WTC11 (cell line): ENCODE measurements at regions not wholly inside any gene's neighbourhood (a gene's known extent, or its start where the extent isn't known, plus 50 kb on each side); places are given as distances from the start of the nearest gene placed in this dataset.

Experiments
- ATAC-seq: fragments of 200-7000 bp; cut with Tn5 transposase; 2 replicates; pipeline ENCODE4 v1.10.0; 2021; ENCODE audit warnings: mild to moderate bottlenecking, moderate library complexity
- CTCF ChIA-PET: fragments of 300-600 bp; sonication (Branson Sonifier 250); formaldehyde crosslinking; loops from one replicate; lab custom pipeline; 2021; ENCODE audit warnings: antibody characterized with exemption; lab: Charles Lee
- POLR2A ChIA-PET: fragments of 350-600 bp; sonication (Branson Sonifier 250); formaldehyde crosslinking; loops from one replicate; lab custom pipeline; 2021; ENCODE audit warnings: antibody characterized with exemption; lab: Charles Lee
- DNase-seq: peaks from one replicate; pipeline ENCODE4 v3.0.0; 2021; ENCODE audit warnings: low spot score
- H3K27ac Mint-ChIP-seq: 2 replicates; pipeline ENCODE4 v1.8.0; 2021; ENCODE audit warnings: mixed read lengths
- H3K27me3 Mint-ChIP-seq: 2 replicates; pipeline ENCODE4 v1.8.0; 2021; ENCODE audit warnings: low read depth, mild to moderate bottlenecking, moderate library complexity, mixed read lengths
- H3K36me3 Mint-ChIP-seq: 2 replicates; pipeline ENCODE4 v1.8.0; 2021; ENCODE audit warnings: mixed read lengths
- H3K4me1 Mint-ChIP-seq: 2 replicates; pipeline ENCODE4 v1.8.0; 2022; ENCODE audit warnings: mixed read lengths
- H3K4me3 Mint-ChIP-seq: 2 replicates; pipeline ENCODE4 v1.8.0; 2021; ENCODE audit warnings: mild to moderate bottlenecking, moderate library complexity, mixed read lengths
- H3K9me3 Mint-ChIP-seq: 2 replicates; pipeline ENCODE4 v1.8.0; 2021; ENCODE audit warnings: mixed read lengths
- CREM ChIP-seq: sonication (generic); formaldehyde crosslinking; IDR thresholded peaks from 2 replicates; pipeline ENCODE4 v1.8.1; 2022; ENCODE audit warnings: mild to moderate bottlenecking, missing genetic modification reagents, moderate library complexity
- ELF4 ChIP-seq: sonication (generic); formaldehyde crosslinking; IDR thresholded peaks from 2 replicates; pipeline ENCODE4 v1.8.1; 2022; ENCODE audit warnings: low read depth, mild to moderate bottlenecking, moderate library complexity, missing genetic modification reagents
- FOXK1 ChIP-seq: sonication (generic); formaldehyde crosslinking; IDR thresholded peaks from 2 replicates; pipeline ENCODE4 v1.8.0; 2022; ENCODE audit warnings: mild to moderate bottlenecking, moderate library complexity, missing genetic modification reagents
- HMGA2 ChIP-seq: fragments of 250-450 bp; sonication (Bioruptor Pico); IDR thresholded peaks from 2 replicates; pipeline ENCODE4 v1.4.0; 2021; ENCODE audit warnings: mild to moderate bottlenecking, moderate library complexity
- JAZF1 ChIP-seq: fragments of 250-450 bp; sonication (Bioruptor Pico); IDR thresholded peaks from 2 replicates; pipeline ENCODE4 v1.9.0; 2021; ENCODE audit warnings: moderate library complexity, mild to moderate bottlenecking, inconsistent platforms
- MXD4 ChIP-seq: fragments of 250-450 bp; sonication (Bioruptor Pico); IDR thresholded peaks from 2 replicates; pipeline ENCODE4 v1.8.0; 2021; ENCODE audit warnings: mild to moderate bottlenecking, moderate library complexity, borderline replicate concordance
- NFATC4 ChIP-seq: fragments of 250-450 bp; sonication (Bioruptor Pico); IDR thresholded peaks from 2 replicates; pipeline ENCODE4 v1.9.0; 2021; ENCODE audit warnings: mild to moderate bottlenecking
- PRRX2 ChIP-seq: fragments of 250-450 bp; sonication (Bioruptor Pico); IDR thresholded peaks from 2 replicates; pipeline ENCODE4 v1.8.0; 2021; ENCODE audit warnings: mild to moderate bottlenecking
- RELA ChIP-seq: sonication (generic); formaldehyde crosslinking; IDR thresholded peaks from 2 replicates; pipeline ENCODE4 v1.8.1; 2022; ENCODE audit warnings: missing genetic modification reagents, mild to moderate bottlenecking, borderline replicate concordance
- SMAD4 ChIP-seq: sonication (generic); formaldehyde crosslinking; IDR thresholded peaks from 2 replicates; pipeline ENCODE4 v1.8.0; 2022; ENCODE audit warnings: mild to moderate bottlenecking, missing genetic modification reagents
- SP1 ChIP-seq: sonication (generic); formaldehyde crosslinking; conservative IDR thresholded peaks from 2 replicates; pipeline ENCODE4 v1.8.1; 2022; ENCODE audit warnings: missing genetic modification reagents
- TCF7 ChIP-seq: sonication (generic); formaldehyde crosslinking; IDR thresholded peaks from 2 replicates; pipeline ENCODE4 v1.8.0; 2022; ENCODE audit warnings: mild to moderate bottlenecking, low read depth, missing genetic modification reagents, moderate library complexity
- ZNF232 ChIP-seq: sonication (generic); formaldehyde crosslinking; IDR thresholded peaks from 2 replicates; pipeline ENCODE4 v1.8.0; 2022; ENCODE audit warnings: mild to moderate bottlenecking, missing genetic modification reagents
- ZNF263 ChIP-seq: sonication (generic); formaldehyde crosslinking; IDR thresholded peaks from 2 replicates; pipeline ENCODE4 v1.8.1; 2022; ENCODE audit warnings: low read depth, mild to moderate bottlenecking, moderate library complexity, missing genetic modification reagents
- TF ChIP-seq, protein P1 (sequence below): sonication (generic); formaldehyde crosslinking; IDR thresholded peaks from 2 replicates; pipeline ENCODE4 v1.8.1; 2023; ENCODE audit warnings: mild to moderate bottlenecking, missing genetic modification reagents, moderate library complexity
- TF ChIP-seq, protein P2 (sequence below): sonication (generic); formaldehyde crosslinking; conservative IDR thresholded peaks from 2 replicates; pipeline ENCODE4 v1.8.1; 2022; ENCODE audit warnings: mild to moderate bottlenecking, missing genetic modification reagents
- TF ChIP-seq, protein P3 (sequence below): sonication (generic); formaldehyde crosslinking; IDR thresholded peaks from 2 replicates; pipeline ENCODE4 v1.8.0; 2023; ENCODE audit warnings: missing genetic modification reagents
- TF ChIP-seq, protein P4 (sequence below): sonication (generic); formaldehyde crosslinking; IDR thresholded peaks from 2 replicates; pipeline ENCODE4 v1.8.0; 2022; ENCODE audit warnings: mild to moderate bottlenecking, missing genetic modification reagents
- TF ChIP-seq, protein P5 (sequence below): sonication (generic); formaldehyde crosslinking; IDR thresholded peaks from 2 replicates; pipeline ENCODE4 v1.8.0; 2022; ENCODE audit warnings: mild to moderate bottlenecking, missing genetic modification reagents
- TF ChIP-seq, protein P6 (sequence below): sonication (generic); formaldehyde crosslinking; IDR thresholded peaks from 2 replicates; pipeline ENCODE4 v1.8.1; 2023; ENCODE audit warnings: mild to moderate bottlenecking, missing genetic modification reagents
- TF ChIP-seq, protein P7 (sequence below): fragments of 250-450 bp; sonication (Bioruptor Pico); IDR thresholded peaks from 2 replicates; pipeline ENCODE4 v1.9.0; 2021; ENCODE audit warnings: moderate library complexity, mild to moderate bottlenecking, inconsistent platforms, borderline replicate concordance
- TF ChIP-seq, protein P8 (sequence below): fragments of 200-600 bp; IDR thresholded peaks from 2 replicates; pipeline ENCODE4 v1.8.0; 2022; ENCODE audit warnings: antibody characterized with exemption
- TF ChIP-seq, protein P9 (sequence below): sonication (generic); formaldehyde crosslinking; IDR thresholded peaks from 2 replicates; pipeline ENCODE4 v1.8.1; 2022; ENCODE audit warnings: mild to moderate bottlenecking, missing genetic modification reagents, moderate library complexity, borderline replicate concordance
- TF ChIP-seq, protein P10 (sequence below): sonication (generic); formaldehyde crosslinking; IDR thresholded peaks from 2 replicates; pipeline ENCODE4 v1.8.1; 2022; ENCODE audit warnings: low read depth, missing genetic modification reagents, borderline replicate concordance

DNA sequence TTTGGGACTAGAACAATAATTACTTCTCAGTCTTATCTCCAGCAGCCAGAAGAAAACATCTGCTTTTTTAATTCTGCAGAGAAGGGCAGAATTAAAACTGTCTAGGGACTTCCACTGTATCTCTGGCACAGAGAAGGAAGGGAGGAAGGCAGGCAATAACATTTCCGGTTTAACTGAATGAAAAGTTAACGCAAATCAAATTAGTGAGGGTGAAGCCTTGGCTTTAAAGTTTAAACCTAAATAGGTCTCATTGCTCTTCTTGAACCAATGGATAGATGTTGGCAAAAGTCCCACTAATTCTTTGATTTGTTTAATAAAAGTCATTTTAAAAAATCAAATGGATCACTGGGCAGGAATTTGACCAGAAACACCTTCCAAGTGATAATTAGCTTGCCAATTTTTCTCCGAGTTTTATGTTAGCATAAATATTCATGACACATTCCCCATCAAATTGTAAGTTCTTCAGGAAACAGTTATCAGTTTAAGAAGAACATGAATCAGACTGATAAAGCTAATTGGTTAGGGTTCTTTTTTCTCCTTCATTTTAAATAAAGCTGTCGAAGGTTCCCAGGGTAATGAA lies 181.9 kb downstream of the SLC15A5 start:
- Mint-ChIP-seq H3K36me3 (peaks cover 16% of the 10 kb centered on the region), H3K27ac (no peak overlapping the region), H3K4me1 (no peaks in the 10 kb centered on the region)
- no peak for ATAC-seq
- CTCF ChIA-PET: interaction anchor here (1.5 kb wide), 1 partner anchor 26 kb away, joined by 3 read pairs; no protein-coding TSS in a partner anchor
- TF ChIP-seq JAZF1 (CRISPR knock-in tag): no peak
- TF ChIP-seq NFATC4 (CRISPR knock-in tag): no peak
- no peak for TF ChIP-seq SMAD4 (CRISPR knock-in tag)
- TF ChIP-seq RELA: no peak
- TF ChIP-seq ZNF263 (CRISPR knock-in tag): no peak
- TF ChIP-seq, protein P1, sequence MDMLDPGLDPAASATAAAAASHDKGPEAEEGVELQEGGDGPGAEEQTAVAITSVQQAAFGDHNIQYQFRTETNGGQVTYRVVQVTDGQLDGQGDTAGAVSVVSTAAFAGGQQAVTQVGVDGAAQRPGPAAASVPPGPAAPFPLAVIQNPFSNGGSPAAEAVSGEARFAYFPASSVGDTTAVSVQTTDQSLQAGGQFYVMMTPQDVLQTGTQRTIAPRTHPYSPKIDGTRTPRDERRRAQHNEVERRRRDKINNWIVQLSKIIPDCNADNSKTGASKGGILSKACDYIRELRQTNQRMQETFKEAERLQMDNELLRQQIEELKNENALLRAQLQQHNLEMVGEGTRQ (CRISPR knock-in tag): no peak
- TF ChIP-seq, protein P2, sequence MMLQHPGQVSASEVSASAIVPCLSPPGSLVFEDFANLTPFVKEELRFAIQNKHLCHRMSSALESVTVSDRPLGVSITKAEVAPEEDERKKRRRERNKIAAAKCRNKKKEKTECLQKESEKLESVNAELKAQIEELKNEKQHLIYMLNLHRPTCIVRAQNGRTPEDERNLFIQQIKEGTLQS (CRISPR knock-in tag): no peak
- TF ChIP-seq HMGA2 (CRISPR knock-in tag): no peak
- TF ChIP-seq ELF4: no peak
- TF ChIP-seq, protein P3, sequence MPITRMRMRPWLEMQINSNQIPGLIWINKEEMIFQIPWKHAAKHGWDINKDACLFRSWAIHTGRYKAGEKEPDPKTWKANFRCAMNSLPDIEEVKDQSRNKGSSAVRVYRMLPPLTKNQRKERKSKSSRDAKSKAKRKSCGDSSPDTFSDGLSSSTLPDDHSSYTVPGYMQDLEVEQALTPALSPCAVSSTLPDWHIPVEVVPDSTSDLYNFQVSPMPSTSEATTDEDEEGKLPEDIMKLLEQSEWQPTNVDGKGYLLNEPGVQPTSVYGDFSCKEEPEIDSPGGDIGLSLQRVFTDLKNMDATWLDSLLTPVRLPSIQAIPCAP: no peak
- TF ChIP-seq, protein P4, sequence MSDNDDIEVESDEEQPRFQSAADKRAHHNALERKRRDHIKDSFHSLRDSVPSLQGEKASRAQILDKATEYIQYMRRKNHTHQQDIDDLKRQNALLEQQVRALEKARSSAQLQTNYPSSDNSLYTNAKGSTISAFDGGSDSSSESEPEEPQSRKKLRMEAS: no peak
- TF ChIP-seq, protein P5, sequence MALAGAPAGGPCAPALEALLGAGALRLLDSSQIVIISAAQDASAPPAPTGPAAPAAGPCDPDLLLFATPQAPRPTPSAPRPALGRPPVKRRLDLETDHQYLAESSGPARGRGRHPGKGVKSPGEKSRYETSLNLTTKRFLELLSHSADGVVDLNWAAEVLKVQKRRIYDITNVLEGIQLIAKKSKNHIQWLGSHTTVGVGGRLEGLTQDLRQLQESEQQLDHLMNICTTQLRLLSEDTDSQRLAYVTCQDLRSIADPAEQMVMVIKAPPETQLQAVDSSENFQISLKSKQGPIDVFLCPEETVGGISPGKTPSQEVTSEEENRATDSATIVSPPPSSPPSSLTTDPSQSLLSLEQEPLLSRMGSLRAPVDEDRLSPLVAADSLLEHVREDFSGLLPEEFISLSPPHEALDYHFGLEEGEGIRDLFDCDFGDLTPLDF (CRISPR knock-in tag): no peak
- TF ChIP-seq, protein P6, sequence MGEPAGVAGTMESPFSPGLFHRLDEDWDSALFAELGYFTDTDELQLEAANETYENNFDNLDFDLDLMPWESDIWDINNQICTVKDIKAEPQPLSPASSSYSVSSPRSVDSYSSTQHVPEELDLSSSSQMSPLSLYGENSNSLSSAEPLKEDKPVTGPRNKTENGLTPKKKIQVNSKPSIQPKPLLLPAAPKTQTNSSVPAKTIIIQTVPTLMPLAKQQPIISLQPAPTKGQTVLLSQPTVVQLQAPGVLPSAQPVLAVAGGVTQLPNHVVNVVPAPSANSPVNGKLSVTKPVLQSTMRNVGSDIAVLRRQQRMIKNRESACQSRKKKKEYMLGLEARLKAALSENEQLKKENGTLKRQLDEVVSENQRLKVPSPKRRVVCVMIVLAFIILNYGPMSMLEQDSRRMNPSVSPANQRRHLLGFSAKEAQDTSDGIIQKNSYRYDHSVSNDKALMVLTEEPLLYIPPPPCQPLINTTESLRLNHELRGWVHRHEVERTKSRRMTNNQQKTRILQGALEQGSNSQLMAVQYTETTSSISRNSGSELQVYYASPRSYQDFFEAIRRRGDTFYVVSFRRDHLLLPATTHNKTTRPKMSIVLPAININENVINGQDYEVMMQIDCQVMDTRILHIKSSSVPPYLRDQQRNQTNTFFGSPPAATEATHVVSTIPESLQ (CRISPR knock-in tag): no peak
- TF ChIP-seq, protein P7, sequence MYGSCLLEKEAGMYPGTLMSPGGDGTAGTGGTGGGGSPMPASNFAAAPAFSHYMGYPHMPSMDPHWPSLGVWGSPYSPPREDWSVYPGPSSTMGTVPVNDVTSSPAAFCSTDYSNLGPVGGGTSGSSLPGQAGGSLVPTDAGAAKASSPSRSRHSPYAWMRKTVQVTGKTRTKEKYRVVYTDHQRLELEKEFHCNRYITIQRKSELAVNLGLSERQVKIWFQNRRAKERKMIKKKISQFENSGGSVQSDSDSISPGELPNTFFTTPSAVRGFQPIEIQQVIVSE (CRISPR knock-in tag): no peak
- no peak for TF ChIP-seq SP1 (CRISPR knock-in tag)
- TF ChIP-seq ZNF232 (CRISPR knock-in tag): no peak
- TF ChIP-seq, protein P8, sequence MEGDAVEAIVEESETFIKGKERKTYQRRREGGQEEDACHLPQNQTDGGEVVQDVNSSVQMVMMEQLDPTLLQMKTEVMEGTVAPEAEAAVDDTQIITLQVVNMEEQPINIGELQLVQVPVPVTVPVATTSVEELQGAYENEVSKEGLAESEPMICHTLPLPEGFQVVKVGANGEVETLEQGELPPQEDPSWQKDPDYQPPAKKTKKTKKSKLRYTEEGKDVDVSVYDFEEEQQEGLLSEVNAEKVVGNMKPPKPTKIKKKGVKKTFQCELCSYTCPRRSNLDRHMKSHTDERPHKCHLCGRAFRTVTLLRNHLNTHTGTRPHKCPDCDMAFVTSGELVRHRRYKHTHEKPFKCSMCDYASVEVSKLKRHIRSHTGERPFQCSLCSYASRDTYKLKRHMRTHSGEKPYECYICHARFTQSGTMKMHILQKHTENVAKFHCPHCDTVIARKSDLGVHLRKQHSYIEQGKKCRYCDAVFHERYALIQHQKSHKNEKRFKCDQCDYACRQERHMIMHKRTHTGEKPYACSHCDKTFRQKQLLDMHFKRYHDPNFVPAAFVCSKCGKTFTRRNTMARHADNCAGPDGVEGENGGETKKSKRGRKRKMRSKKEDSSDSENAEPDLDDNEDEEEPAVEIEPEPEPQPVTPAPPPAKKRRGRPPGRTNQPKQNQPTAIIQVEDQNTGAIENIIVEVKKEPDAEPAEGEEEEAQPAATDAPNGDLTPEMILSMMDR: no peak
- TF ChIP-seq TCF7 (CRISPR knock-in tag): no peak
- TF ChIP-seq, all 79 proteins: peak for 0
- H3K9me3 Mint-ChIP-seq: peaks cover 26% of the 10 kb centered on the region
- no peak overlapping the region for H3K4me3 Mint-ChIP-seq
- POLR2A ChIA-PET: no interaction called here
- H3K27me3 Mint-ChIP-seq: no peaks in the 10 kb centered on the region; the same call in 1 of the 2 replicates
- no peak for DNase-seq

DNA sequence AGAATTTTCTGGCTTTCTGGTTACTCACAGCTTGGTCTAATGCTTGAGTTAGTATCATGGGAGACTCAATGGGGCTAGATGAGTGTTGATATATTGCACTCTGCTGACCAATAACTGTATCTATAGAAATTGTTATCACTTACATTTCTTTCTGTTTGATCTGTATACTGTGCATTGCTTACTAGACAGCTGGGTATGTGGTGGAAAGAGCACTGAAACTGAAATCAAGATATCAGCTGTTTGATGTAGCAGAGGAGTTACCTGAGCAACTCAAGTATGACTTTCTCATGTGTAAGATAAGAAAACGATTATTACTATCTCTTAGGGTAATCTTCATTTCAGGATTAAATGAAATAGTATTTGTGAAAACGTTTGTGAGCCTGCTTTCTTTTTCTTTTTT lies 183.0 kb downstream of the SLC15A5 start:
- H3K9me3 Mint-ChIP-seq: peaks cover 28% of the 10 kb centered on the region
- H3K36me3 Mint-ChIP-seq: peaks cover 16% of the 10 kb centered on the region
- no peaks in the 10 kb centered on the region; the same call in 1 of the 2 replicates for H3K27me3 Mint-ChIP-seq
- ATAC-seq (no peak), DNase-seq (no peak)
- H3K4me1 Mint-ChIP-seq: no peaks in the 10 kb centered on the region
- POLR2A ChIA-PET: no interaction called here
- CTCF ChIA-PET: no interaction called here
- no peak overlapping the region for H3K4me3 Mint-ChIP-seq
- no peak overlapping the region for H3K27ac Mint-ChIP-seq
- TF ChIP-seq MXD4 (CRISPR knock-in tag) (no peak), CREM (no peak), PRRX2 (CRISPR knock-in tag) (no peak), FOXK1 (CRISPR knock-in tag) (no peak), SMAD4 (CRISPR knock-in tag) (no peak)
- TF ChIP-seq, protein P9, sequence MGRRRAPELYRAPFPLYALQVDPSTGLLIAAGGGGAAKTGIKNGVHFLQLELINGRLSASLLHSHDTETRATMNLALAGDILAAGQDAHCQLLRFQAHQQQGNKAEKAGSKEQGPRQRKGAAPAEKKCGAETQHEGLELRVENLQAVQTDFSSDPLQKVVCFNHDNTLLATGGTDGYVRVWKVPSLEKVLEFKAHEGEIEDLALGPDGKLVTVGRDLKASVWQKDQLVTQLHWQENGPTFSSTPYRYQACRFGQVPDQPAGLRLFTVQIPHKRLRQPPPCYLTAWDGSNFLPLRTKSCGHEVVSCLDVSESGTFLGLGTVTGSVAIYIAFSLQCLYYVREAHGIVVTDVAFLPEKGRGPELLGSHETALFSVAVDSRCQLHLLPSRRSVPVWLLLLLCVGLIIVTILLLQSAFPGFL (CRISPR knock-in tag): no peak
- TF ChIP-seq, protein P10, sequence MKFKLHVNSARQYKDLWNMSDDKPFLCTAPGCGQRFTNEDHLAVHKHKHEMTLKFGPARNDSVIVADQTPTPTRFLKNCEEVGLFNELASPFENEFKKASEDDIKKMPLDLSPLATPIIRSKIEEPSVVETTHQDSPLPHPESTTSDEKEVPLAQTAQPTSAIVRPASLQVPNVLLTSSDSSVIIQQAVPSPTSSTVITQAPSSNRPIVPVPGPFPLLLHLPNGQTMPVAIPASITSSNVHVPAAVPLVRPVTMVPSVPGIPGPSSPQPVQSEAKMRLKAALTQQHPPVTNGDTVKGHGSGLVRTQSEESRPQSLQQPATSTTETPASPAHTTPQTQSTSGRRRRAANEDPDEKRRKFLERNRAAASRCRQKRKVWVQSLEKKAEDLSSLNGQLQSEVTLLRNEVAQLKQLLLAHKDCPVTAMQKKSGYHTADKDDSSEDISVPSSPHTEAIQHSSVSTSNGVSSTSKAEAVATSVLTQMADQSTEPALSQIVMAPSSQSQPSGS (CRISPR knock-in tag): no peak
- TF ChIP-seq, protein P4: no peak
